Epithelial cell of proximal tubule (primary cell): ENCODE measurements at regions not wholly inside any gene's neighbourhood (a gene's known extent, or its start where the extent isn't known, plus 50 kb on each side); places are given as distances from the start of the nearest gene placed in this dataset.

Experiments used
- DNase-seq: peaks from one replicate; pipeline ENCODE4 v3.0.0-alpha.2; 2011; ENCODE audit warnings: low read depth
- H3K4me3 ChIP-seq: 2 replicates; pipeline ENCODE4 v1.5.1; 2011; ENCODE audit warnings: low read depth, mild to moderate bottlenecking, low read length
- CTCF ChIP-seq: conservative IDR thresholded peaks from 2 replicates; pipeline ENCODE4 v1.5.1; 2012; ENCODE audit warnings: low read depth, mild to moderate bottlenecking, low read length

- no peak for TF ChIP-seq CTCF
- H3K4me3 ChIP-seq, result no peak overlapping the region
- DNase-seq, result no peak
These were observed 98.6 kb upstream of the CRBN start for GRCh38 chr3:3278073-3278472.

GRCh38 chr3:3276630-3277029 lies 97.1 kb upstream of the CRBN start:
- no peak for DNase-seq
- H3K4me3 ChIP-seq, result no peak overlapping the region
- no peak for TF ChIP-seq CTCF

- TF ChIP-seq CTCF, result no peak
- DNase-seq, result no peak
- no peak overlapping the region for H3K4me3 ChIP-seq
These were observed 85.3 kb upstream of the CRBN start for GRCh38 chr3:3264796-3265195.

GRCh38 chr3:3260870-3261269 lies 81.4 kb upstream of the CRBN start:
- no peak overlapping the region for H3K4me3 ChIP-seq
- no peak for TF ChIP-seq CTCF
- DNase-seq, result no peak

GRCh38 chr3:3259181-3259580 lies 79.7 kb upstream of the CRBN start:
- no peak for TF ChIP-seq CTCF
- DNase-seq, result no peak
- H3K4me3 ChIP-seq, result no peak overlapping the region

- no peak overlapping the region for H3K4me3 ChIP-seq
- TF ChIP-seq CTCF, result no peak
- no peak for DNase-seq
These were observed 78.8 kb upstream of the CRBN start for GRCh38 chr3:3258281-3258680.

GRCh38 chr3:3241596-3241995 lies 62.1 kb upstream of the CRBN start:
- no peak for TF ChIP-seq CTCF
- DNase-seq, result no peak
- H3K4me3 ChIP-seq, result no peak overlapping the region
